GM12878 (cell line): ENCODE measurements at regions not wholly inside any gene's neighbourhood (a gene's known extent, or its start where the extent isn't known, plus 50 kb on each side); places are given as distances from the start of the nearest gene placed in this dataset.

Experiments used
- ATAC-seq: fragments of 200-7000 bp; cut with Tn5 transposase; 3 replicates; pipeline ENCODE4 v1.9.1; 2020; ENCODE audit warnings: mild to moderate bottlenecking, moderate library complexity
- BruUV-seq: library from RNA; stranded (reverse); fragments of 400-500 nt; replicated peaks from 2 replicates; lab custom pipeline; 2021; lab: Mats Ljungman, UMichigan
- CTCF ChIA-PET: fragments of 300-600 bp; sonication (Branson Sonifier 250); formaldehyde crosslinking; extraction: SDS; loops from one replicate; lab custom pipeline; 2021; ENCODE audit warnings: inconsistent platforms; lab: Yijun Ruan, JAX
- POLR2A ChIA-PET: fragments of 350-600 bp; formaldehyde crosslinking; extraction: SDS; loops from one replicate; lab custom pipeline; 2021; ENCODE audit warnings: inconsistent platforms; lab: Charles Lee
- RAD21 ChIA-PET: fragments of 300-600 bp; sonication (Branson Sonifier 250); formaldehyde crosslinking; loops from one replicate; lab custom pipeline; 2023; ENCODE audit warnings: antibody characterized with exemption; ENCODE audit not compliant: unreplicated experiment; lab: Charles Lee
- SMC1A ChIA-PET: fragments of 300-600 bp; sonication (Branson Sonifier 250); formaldehyde crosslinking; loops from one replicate; lab custom pipeline; 2023; ENCODE audit not compliant: unreplicated experiment, uncharacterized antibody; lab: Charles Lee
- DNase-seq: peaks from one replicate; pipeline ENCODE4 v3.0.0-alpha.2; 2011; ENCODE audit warnings: low read depth, low spot score
- FAIRE-seq: peaks from 3 replicates; lab custom pipeline; 2011; peaks lifted over from hg19 to GRCh38; lab: Jason Lieb, UNC
- H2AFZ ChIP-seq: 2 replicates; pipeline ENCODE4 v1.6.0; 2011; ENCODE audit warnings: low read depth, low read length, control low read depth; ENCODE audit not compliant: control insufficient read depth
- H3K27ac ChIP-seq: 2 replicates; pipeline ENCODE4 v1.5.1; 2011; ENCODE audit warnings: control low read depth; ENCODE audit not compliant: control insufficient read depth, insufficient read depth
- H3K27me3 ChIP-seq, 2 experiments: replicated peaks in 1 of 2; 2 replicates each; pipeline versions ENCODE4 v1.6.0 to v1.6.1; 2011; ENCODE audit warnings: low read length in 1 of 2; ENCODE audit not compliant: control insufficient read depth in 2 of 2, insufficient read depth in 2 of 2
- H3K36me3 ChIP-seq, 2 experiments: 2 replicates each; pipeline ENCODE4 v1.5.1; 2011; ENCODE audit warnings: low read length in 1 of 2; ENCODE audit not compliant: control insufficient read depth in 2 of 2, insufficient read depth in 2 of 2
- H3K4me1 ChIP-seq: 2 replicates; pipeline ENCODE4 v1.6.1; 2011; ENCODE audit warnings: mild to moderate bottlenecking, low read length, moderate library complexity, mixed read lengths; ENCODE audit not compliant: control insufficient read depth, insufficient read depth
- H3K4me2 ChIP-seq: 2 replicates; pipeline ENCODE4 v1.6.0; 2011; ENCODE audit warnings: control low read depth; ENCODE audit not compliant: control insufficient read depth, insufficient read depth
- H3K4me3 ChIP-seq: fragments of 200-600 bp; sonication (generic); 2 replicates; pipeline ENCODE4 v1.5.1; 2016
- H3K79me2 ChIP-seq: 2 replicates; pipeline ENCODE4 v1.6.0; 2011; ENCODE audit warnings: low read length; ENCODE audit not compliant: control insufficient read depth, insufficient read depth
- H3K9ac ChIP-seq: 2 replicates; pipeline ENCODE4 v1.8.0; 2011; ENCODE audit warnings: low read length, control low read depth, mixed read lengths; ENCODE audit not compliant: control insufficient read depth, insufficient read depth
- H3K9me3 ChIP-seq: replicated peaks from 3 replicates; pipeline ENCODE4 v1.5.1; 2011; ENCODE audit warnings: mild to moderate bottlenecking, low read length; ENCODE audit not compliant: control insufficient read depth, insufficient read depth
- H4K20me1 ChIP-seq: 2 replicates; pipeline ENCODE4 v1.6.0; 2011; ENCODE audit not compliant: control insufficient read depth, insufficient read depth
- NR2C2 ChIP-seq: IDR thresholded peaks from 2 replicates; pipeline ENCODE4 v1.6.1; 2011; ENCODE audit warnings: borderline replicate concordance, low read depth; ENCODE audit not compliant: control insufficient read depth, insufficient read length
- POLR2AphosphoS2 ChIP-seq: IDR thresholded peaks from 2 replicates; pipeline ENCODE4 v1.6.1; 2011; ENCODE audit warnings: low read depth, mild to moderate bottlenecking, low read length, improper control_type of control experiment, moderate library complexity
- SIN3A ChIP-seq: IDR thresholded peaks from 2 replicates; pipeline ENCODE4 v1.6.1; 2012; ENCODE audit warnings: low read depth, low read length, improper control_type of control experiment
- SKIL ChIP-seq: fragments of 450-650 bp; IDR thresholded peaks from 2 replicates; pipeline ENCODE4 v1.6.1; 2017; ENCODE audit warnings: mild to moderate bottlenecking, low read depth, inconsistent platforms; ENCODE audit not compliant: poor library complexity, severe bottlenecking
- TCF3 ChIP-seq: IDR thresholded peaks from 2 replicates; pipeline ENCODE4 v1.6.1; 2012; ENCODE audit warnings: low read depth, mild to moderate bottlenecking, low read length, borderline replicate concordance; ENCODE audit not compliant: insufficient read depth
- WGBS: methylation state at CpG from one replicate; pipeline ENCODE4 v1.1.6; 2016; ENCODE audit warnings: low lambda C conversion rate; ENCODE audit not compliant: insufficient replicate concordance, insufficient coverage; ENCODE audit errors: missing lambda C conversion rate; 5-methylcytosine and 5-hydroxymethylcytosine counted together
- in situ Hi-C: fragments of 300-500 bp; cut with MboI; formaldehyde crosslinking; loops from 9 replicates; pipeline ENCODE4 v1.14.3; 2018; ENCODE audit warnings: mixed read lengths
- intact Hi-C: fragments of 100-400 bp; cut with micrococcal nuclease; formaldehyde crosslinking; loops from one replicate; pipeline ENCODE4 v1.14.2; 2022; ENCODE audit not compliant: unreplicated experiment
- TF ChIP-seq, protein P1 (sequence below): IDR thresholded peaks from 2 replicates; pipeline ENCODE4 v1.6.1; 2012; ENCODE audit warnings: mild to moderate bottlenecking, low read depth, low read length

DNA sequence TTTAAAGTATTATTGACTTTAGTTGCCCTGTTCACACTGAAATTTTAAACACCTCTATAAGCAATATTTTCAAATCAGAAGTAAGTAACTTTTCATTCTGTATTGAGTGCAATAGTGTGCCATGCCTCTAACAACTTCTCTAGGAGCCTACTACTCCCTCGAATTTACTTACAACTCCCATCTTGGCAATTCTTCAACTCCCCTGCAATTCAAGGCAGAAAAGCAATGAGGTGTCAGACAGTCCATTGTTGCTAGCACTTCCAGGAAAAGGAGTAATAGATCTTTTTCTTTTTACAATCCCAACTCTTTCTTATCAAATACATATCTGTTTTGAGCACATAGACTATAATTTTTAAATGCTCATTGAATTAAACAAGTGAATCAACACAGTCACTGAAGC lies 222.7 kb upstream of the PUM3 start:
- Histone ChIP-seq H2AFZ (no peak overlapping the region), H3K4me2 (no peak overlapping the region), H4K20me1 (no peaks in the 10 kb centered on the region), H3K9me3 (no peaks in the 10 kb centered on the region), H3K27ac (no peak overlapping the region), H3K9ac (no peak overlapping the region), H3K27me3 (no peaks in the 10 kb centered on the region), H3K4me3 (no peak overlapping the region), H3K4me1 (no peaks in the 10 kb centered on the region), H3K36me3 (no peaks in the 10 kb centered on the region), H3K79me2 (no peaks in the 10 kb centered on the region)
- ChIA-PET RAD21 (no interaction called here), SMC1A (no interaction called here), POLR2A (no interaction called here), CTCF (no interaction called here)
- in situ Hi-C loops (no loop called here), intact Hi-C loops (no loop called here)
- TF ChIP-seq NR2C2 (no peak), SKIL (no peak), TCF3 (no peak), POLR2AphosphoS2 (no peak), SIN3A (no peak)
- TF ChIP-seq, protein P1, sequence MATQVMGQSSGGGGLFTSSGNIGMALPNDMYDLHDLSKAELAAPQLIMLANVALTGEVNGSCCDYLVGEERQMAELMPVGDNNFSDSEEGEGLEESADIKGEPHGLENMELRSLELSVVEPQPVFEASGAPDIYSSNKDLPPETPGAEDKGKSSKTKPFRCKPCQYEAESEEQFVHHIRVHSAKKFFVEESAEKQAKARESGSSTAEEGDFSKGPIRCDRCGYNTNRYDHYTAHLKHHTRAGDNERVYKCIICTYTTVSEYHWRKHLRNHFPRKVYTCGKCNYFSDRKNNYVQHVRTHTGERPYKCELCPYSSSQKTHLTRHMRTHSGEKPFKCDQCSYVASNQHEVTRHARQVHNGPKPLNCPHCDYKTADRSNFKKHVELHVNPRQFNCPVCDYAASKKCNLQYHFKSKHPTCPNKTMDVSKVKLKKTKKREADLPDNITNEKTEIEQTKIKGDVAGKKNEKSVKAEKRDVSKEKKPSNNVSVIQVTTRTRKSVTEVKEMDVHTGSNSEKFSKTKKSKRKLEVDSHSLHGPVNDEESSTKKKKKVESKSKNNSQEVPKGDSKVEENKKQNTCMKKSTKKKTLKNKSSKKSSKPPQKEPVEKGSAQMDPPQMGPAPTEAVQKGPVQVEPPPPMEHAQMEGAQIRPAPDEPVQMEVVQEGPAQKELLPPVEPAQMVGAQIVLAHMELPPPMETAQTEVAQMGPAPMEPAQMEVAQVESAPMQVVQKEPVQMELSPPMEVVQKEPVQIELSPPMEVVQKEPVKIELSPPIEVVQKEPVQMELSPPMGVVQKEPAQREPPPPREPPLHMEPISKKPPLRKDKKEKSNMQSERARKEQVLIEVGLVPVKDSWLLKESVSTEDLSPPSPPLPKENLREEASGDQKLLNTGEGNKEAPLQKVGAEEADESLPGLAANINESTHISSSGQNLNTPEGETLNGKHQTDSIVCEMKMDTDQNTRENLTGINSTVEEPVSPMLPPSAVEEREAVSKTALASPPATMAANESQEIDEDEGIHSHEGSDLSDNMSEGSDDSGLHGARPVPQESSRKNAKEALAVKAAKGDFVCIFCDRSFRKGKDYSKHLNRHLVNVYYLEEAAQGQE, result no peak
- DNase-seq, result no peak
- FAIRE-seq, result no peak
- ATAC-seq, result no peak
- WGBS, result 0% methylated on average over 1 of the region's 1 CpG
- no TSS peak for BruUV-seq
